PC-3 (cell line): ENCODE measurements at regions not wholly inside any gene's neighbourhood (a gene's known extent, or its start where the extent isn't known, plus 50 kb on each side); places are given as distances from the start of the nearest gene placed in this dataset.

Experiments used
- ATAC-seq: fragments of 200-7000 bp; cut with Tn5 transposase; 2 replicates; pipeline ENCODE4 v1.9.1; 2020; ENCODE audit warnings: mild to moderate bottlenecking, moderate library complexity
- BruUV-seq: library from RNA; stranded (reverse); fragments of 400-500 nt; replicated peaks from 2 replicates; lab custom pipeline; 2021; lab: Mats Ljungman, UMichigan
- CTCF ChIA-PET: fragments of 300-600 bp; sonication (Branson Sonifier 250); formaldehyde crosslinking; loops from one replicate; lab custom pipeline; 2022; ENCODE audit warnings: antibody characterized with exemption; lab: Charles Lee
- POLR2A ChIA-PET: fragments of 300-600 bp; sonication (Branson Sonifier 250); formaldehyde crosslinking; loops from one replicate; lab custom pipeline; 2022; ENCODE audit warnings: antibody characterized with exemption; ENCODE audit not compliant: unreplicated experiment; lab: Charles Lee
- DNase-seq: peaks from one replicate; pipeline ENCODE4 v3.0.0-alpha.2; 2015
- H2AFZ ChIP-seq: fragments of 300-600 bp; sonication (generic); 2 replicates; pipeline ENCODE4 v1.6.0; 2016; ENCODE audit warnings: antibody characterized with exemption, low read length
- H3F3A ChIP-seq: fragments of 300-600 bp; sonication (generic); one replicate; pipeline ENCODE4 v1.6.0; 2017; ENCODE audit warnings: antibody characterized with exemption, low read length, control low read depth, mild to moderate bottlenecking; ENCODE audit not compliant: unreplicated experiment
- H3K27ac ChIP-seq: fragments of 300-600 bp; sonication (generic); 2 replicates; pipeline ENCODE4 v1.5.1; 2016; ENCODE audit warnings: mild to moderate bottlenecking, low read length
- H3K27me3 ChIP-seq: fragments of 300-600 bp; sonication (generic); 2 replicates; pipeline ENCODE4 v1.6.1; 2016; ENCODE audit warnings: low read length, mixed read lengths
- H3K36me3 ChIP-seq: fragments of 300-600 bp; sonication (generic); 2 replicates; pipeline ENCODE4 v1.6.1; 2016; ENCODE audit warnings: low read depth, mixed run types, low read length, mixed read lengths
- H3K4me1 ChIP-seq: fragments of 300-600 bp; sonication (generic); 2 replicates; pipeline ENCODE4 v1.5.1; 2016; ENCODE audit warnings: low read length; ENCODE audit not compliant: insufficient read depth
- H3K4me2 ChIP-seq: fragments of 300-600 bp; sonication (generic); 2 replicates; pipeline ENCODE4 v1.6.0; 2016; ENCODE audit warnings: low read length
- H3K4me3 ChIP-seq: fragments of 300-600 bp; sonication (generic); 2 replicates; pipeline ENCODE4 v1.5.1; 2016; ENCODE audit warnings: mild to moderate bottlenecking, low read length, mixed read lengths
- H3K79me2 ChIP-seq: fragments of 300-600 bp; sonication (generic); 2 replicates; pipeline ENCODE4 v1.6.1; 2017; ENCODE audit warnings: low read length, mixed read lengths
- H3K9ac ChIP-seq: fragments of 300-600 bp; sonication (generic); 2 replicates; pipeline ENCODE4 v1.6.0; 2016; ENCODE audit warnings: mild to moderate bottlenecking, low read length
- H3K9me2 ChIP-seq: fragments of 300-600 bp; sonication (generic); replicated peaks from 2 replicates; pipeline ENCODE4 v1.6.1; 2016; ENCODE audit warnings: mixed run types, low read length, mixed read lengths
- H3K9me3 ChIP-seq: fragments of 300-600 bp; sonication (generic); 2 replicates; pipeline ENCODE4 v1.6.1; 2016; ENCODE audit warnings: low read length, mixed read lengths
- H4K20me1 ChIP-seq: fragments of 300-600 bp; sonication (generic); 2 replicates; pipeline ENCODE4 v1.6.1; 2016; ENCODE audit warnings: low read length, mixed read lengths
- CTCF ChIP-seq: fragments of 300-600 bp; sonication (generic); conservative IDR thresholded peaks from 2 replicates; pipeline ENCODE4 v1.5.1; 2017; ENCODE audit warnings: antibody characterized with exemption, low read depth, mild to moderate bottlenecking, low read length
- EZH2 ChIP-seq: fragments of 300-600 bp; sonication (generic); IDR thresholded peaks from one replicate; pipeline ENCODE4 v1.6.1; 2017; ENCODE audit warnings: antibody characterized with exemption, mild to moderate bottlenecking, low read length; ENCODE audit not compliant: unreplicated experiment
- EZH2phosphoT487 ChIP-seq: fragments of 300-600 bp; sonication (generic); IDR thresholded peaks from 2 replicates; pipeline ENCODE4 v1.6.1; 2018; ENCODE audit warnings: mild to moderate bottlenecking, antibody characterized with exemption, low read length, borderline replicate concordance
- intact Hi-C: fragments of 100-400 bp; cut with micrococcal nuclease; formaldehyde crosslinking; loops from 2 replicates; pipeline ENCODE4 v1.9.0; 2023

- no TSS peak for BruUV-seq
- Histone ChIP-seq H2AFZ (no peak overlapping the region), H3K36me3 (no peaks in the 10 kb centered on the region), H3F3A (no peaks in the 10 kb centered on the region), H3K9ac (no peak overlapping the region), H3K4me1 (0 out of 2 replicates have a peak, but pooled peaks cover 2% of the 10 kb centered on the region), H4K20me1 (no peaks in the 10 kb centered on the region), H3K4me3 (no peak overlapping the region), H3K79me2 (no peaks in the 10 kb centered on the region), H3K9me3 (no peaks in the 10 kb centered on the region), H3K9me2 (no peaks in the 10 kb centered on the region), H3K27me3 (peaks cover 12% of the 10 kb centered on the region; the same call in 1 of the 2 replicates), H3K27ac (no peak overlapping the region), H3K4me2 (no peak overlapping the region)
- POLR2A ChIA-PET: no interaction called here
- no peak for TF ChIP-seq CTCF
- TF ChIP-seq EZH2: no peak
- TF ChIP-seq EZH2phosphoT487: no peak
- DNase-seq: no peak
- no peak for ATAC-seq
- CTCF ChIA-PET: no interaction called here
- intact Hi-C loops: no loop called here
Measured at GRCh38 chr11:11171285-11171684, 181.8 kb downstream of the CSNK2A3 start.

GRCh38 chr11:11170352-11171084, 182.5 kb downstream of the CSNK2A3 start:
- no peak overlapping the region for H3K4me3 ChIP-seq
- H3K27ac ChIP-seq: no peak overlapping the region
- DNase-seq: no peak
- intact Hi-C loops: no loop called here
- no peak for TF ChIP-seq EZH2
- H3K4me1 ChIP-seq: 0 out of 2 replicates have a peak, but pooled peaks cover 2% of the 10 kb centered on the region
- no peaks in the 10 kb centered on the region for H3F3A ChIP-seq
- ATAC-seq: no peak
- H4K20me1 ChIP-seq: no peaks in the 10 kb centered on the region
- H3K4me2 ChIP-seq: no peak overlapping the region
- CTCF ChIA-PET: no interaction called here
- H3K9ac ChIP-seq: no peak overlapping the region
- no peaks in the 10 kb centered on the region for H3K9me2 ChIP-seq
- BruUV-seq: no TSS peak
- POLR2A ChIA-PET: no interaction called here
- no peaks in the 10 kb centered on the region for H3K79me2 ChIP-seq
- no peak overlapping the region for H2AFZ ChIP-seq
- H3K36me3 ChIP-seq: no peaks in the 10 kb centered on the region
- H3K27me3 ChIP-seq: peaks cover 14% of the 10 kb centered on the region; the same call in 1 of the 2 replicates
- no peaks in the 10 kb centered on the region for H3K9me3 ChIP-seq

- 0 out of 2 replicates have a peak, but pooled peaks cover 2% of the 10 kb centered on the region for H3K4me1 ChIP-seq
- no peak overlapping the region for H3K4me3 ChIP-seq
- no peaks in the 10 kb centered on the region for H3K79me2 ChIP-seq
- H3K27me3 ChIP-seq: peaks cover 20% of the 10 kb centered on the region
- intact Hi-C loops: no loop called here
- no TSS peak for BruUV-seq
- ChIA-PET CTCF (no interaction called here), POLR2A (no interaction called here)
- no peaks in the 10 kb centered on the region for H3K9me2 ChIP-seq
- no peak overlapping the region for H2AFZ ChIP-seq
- H3K4me2 ChIP-seq: no peak overlapping the region
- ATAC-seq (no peak), DNase-seq (no peak)
- H3K27ac ChIP-seq: no peak overlapping the region
- H4K20me1 ChIP-seq: no peaks in the 10 kb centered on the region
- TF ChIP-seq EZH2 (no peak), CTCF (no peak), EZH2phosphoT487 (no peak)
- no peaks in the 10 kb centered on the region for H3F3A ChIP-seq
- H3K9ac ChIP-seq: no peak overlapping the region
- no peaks in the 10 kb centered on the region for H3K36me3 ChIP-seq
- no peaks in the 10 kb centered on the region for H3K9me3 ChIP-seq
Measured at GRCh38 chr11:11169715-11170351, 183.2 kb downstream of the CSNK2A3 start.
